ENCODE measurements at regions not wholly inside any gene's neighbourhood (a gene's known extent, or its start where the extent isn't known, plus 50 kb on each side); places are given as distances from the start of the nearest gene placed in this dataset.

- no peaks in the 10 kb centered on the region for H3K4me1 ChIP-seq (ENCODE audit: insufficient read depth, low read length)
- no peak overlapping the region for H3K4me3 ChIP-seq (ENCODE audit: low read depth in 1 of 2, low read length in 2 of 2)
- no peak overlapping the region for H3K27ac ChIP-seq (ENCODE audit: low read depth, low read length)
- H3K27me3 ChIP-seq (ENCODE audit: control insufficient read depth in 1 of 2, insufficient read depth in 2 of 2, low read length in 2 of 2), result no peaks in the 10 kb centered on the region
- H3K9me3 ChIP-seq (ENCODE audit: low read length), result no peaks in the 10 kb centered on the region
- H3K36me3 ChIP-seq (ENCODE audit: insufficient read depth, low read length), result no peaks in the 10 kb centered on the region
- H3K9ac ChIP-seq (ENCODE audit: low read length), result no peak overlapping the region
These were observed 216.3 kb upstream of the KLHL1 start for GRCh38 chr13:70324519-70324918.

DNA sequence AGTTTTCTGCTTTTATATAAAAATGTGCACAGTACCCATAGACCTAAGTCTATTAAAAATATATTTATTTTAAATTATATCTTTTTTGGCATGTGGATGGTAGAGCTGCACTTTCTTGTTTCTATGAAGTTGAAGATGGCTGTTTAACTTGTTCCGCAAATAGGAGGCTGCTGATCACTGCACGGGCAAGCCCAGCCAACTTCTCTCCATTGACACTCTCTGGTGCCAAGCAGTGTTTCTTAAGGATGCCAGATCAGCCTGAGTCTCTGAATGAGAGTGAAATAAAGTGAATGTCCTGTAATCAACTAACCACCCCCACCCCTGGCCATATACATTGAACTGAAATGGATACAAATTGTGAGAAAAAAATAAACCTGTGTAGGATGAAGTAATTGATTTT is 202.9 kb upstream of the KLHL1 start:
- Histone ChIP-seq H3K9ac (ENCODE audit: low read length) (no peak overlapping the region), H3K36me3 (ENCODE audit: insufficient read depth, low read length) (no peaks in the 10 kb centered on the region), H3K9me3 (ENCODE audit: low read length) (no peaks in the 10 kb centered on the region), H3K4me3 (ENCODE audit: low read depth in 1 of 2, low read length in 2 of 2) (no peak overlapping the region), H3K27me3 (ENCODE audit: control insufficient read depth in 1 of 2, insufficient read depth in 2 of 2, low read length in 2 of 2) (no peaks in the 10 kb centered on the region), H3K4me1 (ENCODE audit: insufficient read depth, low read length) (no peaks in the 10 kb centered on the region), H3K27ac (ENCODE audit: low read depth, low read length) (no peak overlapping the region)

DNA sequence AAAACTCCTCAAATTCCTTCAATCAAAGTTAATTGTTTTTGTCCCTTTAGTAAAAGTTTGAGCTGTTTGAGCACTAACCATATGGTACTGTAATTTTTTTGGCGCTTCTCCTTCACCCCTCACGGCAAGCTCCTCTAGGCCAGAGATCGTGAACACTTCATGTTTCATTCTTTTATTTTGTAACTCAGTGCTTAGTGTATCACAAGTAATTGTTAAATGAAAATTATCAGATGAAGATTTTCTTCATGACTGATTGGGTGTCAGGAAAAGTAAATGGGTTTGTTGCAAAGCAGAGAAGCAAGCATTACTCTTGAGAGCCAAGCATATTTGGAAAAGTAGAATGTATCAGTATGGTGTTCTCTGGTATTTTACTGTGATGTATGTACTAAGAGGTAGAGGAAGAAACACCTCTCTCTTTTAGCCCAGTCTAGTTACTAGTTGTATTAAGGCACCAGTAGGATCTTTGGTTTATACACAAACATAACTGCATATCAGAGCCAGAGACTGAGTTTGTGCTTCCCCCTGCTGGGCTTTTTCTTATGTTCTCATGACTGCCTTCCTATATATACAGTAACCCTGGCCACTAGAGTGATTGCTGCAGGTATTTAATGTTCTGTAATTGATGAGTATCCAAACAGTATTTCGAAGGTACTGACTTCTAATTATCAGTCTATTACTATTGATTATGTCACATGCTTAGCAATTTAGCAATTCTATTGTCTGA is 202.3 kb upstream of the KLHL1 start:
- Histone ChIP-seq H3K27ac (ENCODE audit: low read depth, low read length) (no peak overlapping the region), H3K4me3 (ENCODE audit: low read depth in 1 of 2, low read length in 2 of 2) (no peak overlapping the region), H3K27me3 (ENCODE audit: control insufficient read depth in 1 of 2, insufficient read depth in 2 of 2, low read length in 2 of 2) (no peaks in the 10 kb centered on the region), H3K9me3 (ENCODE audit: low read length) (no peaks in the 10 kb centered on the region), H3K9ac (ENCODE audit: low read length) (no peak overlapping the region), H3K4me1 (ENCODE audit: insufficient read depth, low read length) (no peaks in the 10 kb centered on the region), H3K36me3 (ENCODE audit: insufficient read depth, low read length) (no peaks in the 10 kb centered on the region)

GRCh38 chr13:70297189-70297616 is 189.0 kb upstream of the KLHL1 start:
- H3K9me3 ChIP-seq (ENCODE audit: low read length), result no peaks in the 10 kb centered on the region
- no peak overlapping the region for H3K4me3 ChIP-seq (ENCODE audit: low read depth in 1 of 2, low read length in 2 of 2)
- H3K4me1 ChIP-seq (ENCODE audit: insufficient read depth, low read length), result no peaks in the 10 kb centered on the region
- H3K9ac ChIP-seq (ENCODE audit: low read length), result no peak overlapping the region
- H3K27ac ChIP-seq (ENCODE audit: low read depth, low read length), result no peak overlapping the region
- H3K27me3 ChIP-seq (ENCODE audit: control insufficient read depth in 1 of 2, insufficient read depth in 2 of 2, low read length in 2 of 2), result no peaks in the 10 kb centered on the region
- no peaks in the 10 kb centered on the region for H3K36me3 ChIP-seq (ENCODE audit: insufficient read depth, low read length)

DNA sequence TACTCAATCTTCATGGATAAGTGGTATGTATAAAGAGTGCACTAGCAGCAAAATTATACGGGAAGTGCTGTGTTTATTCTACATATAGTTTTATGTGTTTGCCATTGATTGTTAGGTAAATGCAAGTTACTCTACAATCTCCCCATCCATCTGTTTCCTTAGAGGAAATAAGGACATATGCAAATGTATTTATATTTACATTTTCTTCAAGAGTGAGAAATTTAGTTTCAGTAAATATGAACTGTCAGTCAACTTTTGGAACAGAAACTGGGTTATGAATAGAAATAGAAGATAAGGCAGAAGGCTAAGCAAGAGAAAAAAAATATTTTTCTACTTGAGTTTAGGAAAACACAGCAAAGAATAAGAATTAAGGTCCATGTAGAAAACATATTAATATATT is 176.1 kb upstream of the KLHL1 start:
- Histone ChIP-seq H3K27me3 (ENCODE audit: control insufficient read depth in 1 of 2, insufficient read depth in 2 of 2, low read length in 2 of 2) (no peaks in the 10 kb centered on the region), H3K4me1 (ENCODE audit: insufficient read depth, low read length) (no peaks in the 10 kb centered on the region), H3K9ac (ENCODE audit: low read length) (no peak overlapping the region), H3K27ac (ENCODE audit: low read depth, low read length) (no peak overlapping the region), H3K9me3 (ENCODE audit: low read length) (no peaks in the 10 kb centered on the region), H3K4me3 (ENCODE audit: low read depth in 1 of 2, low read length in 2 of 2) (no peak overlapping the region), H3K36me3 (ENCODE audit: insufficient read depth, low read length) (no peaks in the 10 kb centered on the region)

DNA sequence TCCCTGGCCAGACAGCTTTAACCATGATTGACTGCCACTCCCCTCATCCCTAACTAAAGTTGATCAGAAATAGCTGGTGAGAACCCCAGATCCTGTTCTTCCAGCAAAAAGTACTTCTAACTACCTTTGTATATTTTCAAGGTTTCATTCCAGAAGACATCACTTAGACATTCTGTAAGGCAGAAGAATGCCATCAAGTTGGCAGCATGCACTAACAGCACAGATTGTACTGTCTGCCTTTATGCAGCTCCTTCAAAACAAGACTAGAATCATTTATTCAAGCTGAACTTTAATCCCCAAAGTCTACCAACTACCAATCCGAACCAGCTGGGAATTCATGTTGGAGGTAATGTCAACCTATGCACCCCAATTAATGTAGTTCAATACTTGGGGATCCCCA is 167.6 kb upstream of the KLHL1 start:
- H3K4me3 ChIP-seq (ENCODE audit: low read depth in 1 of 2, low read length in 2 of 2), result no peak overlapping the region
- H3K9me3 ChIP-seq (ENCODE audit: low read length), result no peaks in the 10 kb centered on the region
- H3K27ac ChIP-seq (ENCODE audit: low read depth, low read length), result no peak overlapping the region
- no peak overlapping the region for H3K9ac ChIP-seq (ENCODE audit: low read length)
- H3K4me1 ChIP-seq (ENCODE audit: insufficient read depth, low read length), result no peaks in the 10 kb centered on the region
- H3K27me3 ChIP-seq (ENCODE audit: control insufficient read depth in 1 of 2, insufficient read depth in 2 of 2, low read length in 2 of 2), result no peaks in the 10 kb centered on the region
- H3K36me3 ChIP-seq (ENCODE audit: insufficient read depth, low read length), result no peaks in the 10 kb centered on the region

DNA sequence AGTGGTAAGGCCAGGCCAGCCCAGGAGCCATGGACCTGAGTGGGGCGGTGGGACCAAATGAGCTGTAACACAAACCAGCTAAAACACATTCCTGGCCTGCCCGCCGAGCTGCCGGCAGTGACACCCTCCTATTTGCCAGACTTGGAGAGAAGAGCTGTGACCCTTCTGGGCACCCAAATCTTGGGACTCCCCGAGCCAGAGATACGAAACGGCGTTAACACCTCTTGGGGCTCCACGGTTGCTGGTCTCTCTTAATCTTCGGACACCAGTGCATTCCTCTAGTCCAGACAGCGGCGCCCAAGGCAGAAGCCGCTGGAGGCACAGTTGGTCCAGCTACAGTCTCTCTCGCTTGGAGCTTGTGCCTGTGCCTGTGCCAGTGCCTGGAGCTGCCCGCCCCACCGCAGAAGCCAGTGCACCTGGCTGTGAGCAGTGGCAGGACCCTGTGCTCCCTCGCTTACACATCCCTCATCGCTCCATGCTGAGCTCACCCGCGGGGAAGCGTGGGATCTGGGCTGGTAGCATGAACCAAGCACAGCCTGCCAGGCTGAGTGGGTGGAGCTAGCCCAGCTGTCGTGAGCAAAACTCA is 147.2 kb upstream of the KLHL1 start:
- Histone ChIP-seq H3K27ac (ENCODE audit: low read depth, low read length) (no peak overlapping the region), H3K4me1 (ENCODE audit: insufficient read depth, low read length) (no peaks in the 10 kb centered on the region), H3K4me3 (ENCODE audit: low read depth in 1 of 2, low read length in 2 of 2) (no peak overlapping the region), H3K9ac (ENCODE audit: low read length) (no peak overlapping the region), H3K36me3 (ENCODE audit: insufficient read depth, low read length) (no peaks in the 10 kb centered on the region), H3K27me3 (ENCODE audit: control insufficient read depth in 1 of 2, insufficient read depth in 2 of 2, low read length in 2 of 2) (no peaks in the 10 kb centered on the region), H3K9me3 (ENCODE audit: low read length) (no peaks in the 10 kb centered on the region)

GRCh38 chr13:70253834-70254233 is 145.6 kb upstream of the KLHL1 start:
- Histone ChIP-seq H3K4me3 (ENCODE audit: low read depth in 1 of 2, low read length in 2 of 2) (no peak overlapping the region), H3K27ac (ENCODE audit: low read depth, low read length) (no peak overlapping the region), H3K9ac (ENCODE audit: low read length) (no peak overlapping the region), H3K9me3 (ENCODE audit: low read length) (no peaks in the 10 kb centered on the region), H3K27me3 (ENCODE audit: control insufficient read depth in 1 of 2, insufficient read depth in 2 of 2, low read length in 2 of 2) (no peaks in the 10 kb centered on the region), H3K36me3 (ENCODE audit: insufficient read depth, low read length) (no peaks in the 10 kb centered on the region), H3K4me1 (ENCODE audit: insufficient read depth, low read length) (no peaks in the 10 kb centered on the region)

GRCh38 chr13:70253411-70253810 is 145.2 kb upstream of the KLHL1 start:
- Histone ChIP-seq H3K9me3 (ENCODE audit: low read length) (no peaks in the 10 kb centered on the region), H3K4me1 (ENCODE audit: insufficient read depth, low read length) (no peaks in the 10 kb centered on the region)

GRCh38 chr13:70249332-70250064 is 141.2 kb upstream of the KLHL1 start:
- H3K9me3 ChIP-seq (ENCODE audit: low read length), result no peaks in the 10 kb centered on the region
- H3K27me3 ChIP-seq (ENCODE audit: control insufficient read depth in 1 of 2, insufficient read depth in 2 of 2, low read length in 2 of 2), result no peaks in the 10 kb centered on the region
- H3K36me3 ChIP-seq (ENCODE audit: insufficient read depth, low read length), result no peaks in the 10 kb centered on the region
- H3K4me3 ChIP-seq (ENCODE audit: low read depth in 1 of 2, low read length in 2 of 2), result no peak overlapping the region
- no peak overlapping the region for H3K9ac ChIP-seq (ENCODE audit: low read length)
- H3K4me1 ChIP-seq (ENCODE audit: insufficient read depth, low read length), result no peaks in the 10 kb centered on the region
- no peak overlapping the region for H3K27ac ChIP-seq (ENCODE audit: low read depth, low read length)

More at GRCh38 chr13:70253411-70253810, 145.2 kb upstream of the KLHL1 start:
- H3K27ac ChIP-seq (ENCODE audit: low read depth, low read length), result no peak overlapping the region
- H3K36me3 ChIP-seq (ENCODE audit: insufficient read depth, low read length), result no peaks in the 10 kb centered on the region
- H3K4me3 ChIP-seq (ENCODE audit: low read depth in 1 of 2, low read length in 2 of 2), result no peak overlapping the region
- no peak overlapping the region for H3K9ac ChIP-seq (ENCODE audit: low read length)
- no peaks in the 10 kb centered on the region for H3K27me3 ChIP-seq (ENCODE audit: control insufficient read depth in 1 of 2, insufficient read depth in 2 of 2, low read length in 2 of 2)

DNA sequence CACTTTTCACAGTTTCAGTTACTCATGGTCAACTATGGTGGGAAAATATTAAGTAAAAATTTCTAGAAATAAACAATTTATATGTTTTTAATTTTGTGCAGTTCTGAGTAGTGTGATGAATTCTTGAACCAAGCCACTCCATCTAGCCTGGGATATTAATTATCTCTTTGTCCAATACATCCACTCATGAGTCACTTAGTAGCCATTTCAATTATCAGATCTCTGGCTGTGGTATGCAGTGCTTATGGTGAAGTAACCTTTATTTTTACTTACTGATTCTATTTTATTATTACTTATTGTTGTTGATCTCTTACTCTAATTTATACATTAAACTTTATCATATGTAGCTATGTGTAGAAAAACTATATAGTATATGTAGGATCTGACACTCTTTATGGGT is 128.9 kb upstream of the KLHL1 start:
- Histone ChIP-seq H3K36me3 (ENCODE audit: insufficient read depth, low read length) (no peaks in the 10 kb centered on the region), H3K9ac (ENCODE audit: low read length) (no peak overlapping the region), H3K27me3 (ENCODE audit: control insufficient read depth in 1 of 2, insufficient read depth in 2 of 2, low read length in 2 of 2) (no peaks in the 10 kb centered on the region), H3K9me3 (ENCODE audit: low read length) (no peaks in the 10 kb centered on the region), H3K27ac (ENCODE audit: low read depth, low read length) (no peak overlapping the region), H3K4me3 (ENCODE audit: low read depth in 1 of 2, low read length in 2 of 2) (no peak overlapping the region), H3K4me1 (ENCODE audit: insufficient read depth, low read length) (no peaks in the 10 kb centered on the region)
